GM18873 (cell line): ENCODE measurements at regions not wholly inside any gene's neighbourhood (a gene's known extent, or its start where the extent isn't known, plus 50 kb on each side); places are given as distances from the start of the nearest gene placed in this dataset.
"Not testable (repeated sequence)": the region's sequence is repeated elsewhere in the genome, so short reads cannot be mapped to it uniquely, and the experiment has no call there.

Experiments used
- ATAC-seq: cut with Tn5 transposase; IDR thresholded peaks from one replicate; pipeline ENCODE4 v1.9.1; 2021; ENCODE audit warnings: mild to moderate bottlenecking, moderate library complexity, moderate number of reproducible peaks; ENCODE audit not compliant: unreplicated experiment, low FRiP score

DNA sequence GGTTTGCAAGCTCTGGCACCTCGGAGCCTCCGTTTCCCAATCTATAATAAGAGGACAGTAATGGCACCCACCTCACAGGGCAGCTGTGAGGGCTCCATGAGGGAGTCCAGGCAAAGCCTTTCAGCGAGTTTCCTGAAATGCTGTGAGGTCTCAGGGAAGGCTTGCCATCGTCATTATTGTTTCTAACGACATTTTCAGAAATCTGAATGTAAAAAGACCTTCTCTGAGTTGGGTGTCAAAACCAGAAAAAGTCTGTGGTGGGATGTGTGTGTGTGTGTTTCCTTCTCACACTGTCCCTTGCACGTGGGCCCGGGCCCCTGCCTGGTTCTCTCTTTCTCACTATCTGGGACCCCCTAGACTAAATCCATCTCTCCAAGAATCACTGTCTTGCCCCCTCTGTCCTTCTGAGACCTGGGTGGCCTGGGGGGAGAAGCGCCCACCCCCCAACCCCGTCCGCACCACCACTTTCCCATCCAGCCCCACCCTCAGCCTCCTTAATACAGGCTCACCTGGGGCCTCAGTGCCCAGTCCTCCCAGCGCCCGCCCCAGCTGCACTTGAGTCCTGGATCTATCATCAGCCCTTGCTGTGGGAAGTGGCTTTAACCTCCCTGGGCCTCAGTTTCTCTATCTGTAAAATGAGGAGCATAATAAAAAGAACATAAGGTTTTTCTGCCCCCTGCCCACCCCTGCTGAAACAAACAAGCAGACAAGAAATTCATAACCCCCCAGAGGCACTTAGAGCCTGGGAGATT is 180.3 kb downstream of the C9orf50 start:
- no peak for ATAC-seq

DNA sequence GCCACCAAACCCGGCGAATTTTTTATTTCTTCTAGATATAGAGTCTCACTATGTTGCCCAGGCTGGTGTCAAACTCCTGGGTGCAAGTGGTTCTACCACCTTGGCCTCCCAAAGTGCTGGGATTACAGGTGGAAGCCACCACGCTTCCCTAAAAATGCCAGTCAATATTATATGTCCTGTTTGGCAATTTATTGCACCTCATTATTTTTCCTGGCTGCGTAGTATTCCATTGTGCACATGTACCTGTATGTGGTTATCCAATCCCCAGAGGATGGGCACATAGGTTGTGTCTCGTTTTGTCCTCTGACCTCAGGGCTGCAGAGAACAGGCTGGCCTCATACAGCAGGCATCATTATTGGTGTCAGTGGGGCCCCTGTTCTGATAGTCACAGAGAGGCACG is 181.7 kb downstream of the C9orf50 start:
- no peak for ATAC-seq

DNA sequence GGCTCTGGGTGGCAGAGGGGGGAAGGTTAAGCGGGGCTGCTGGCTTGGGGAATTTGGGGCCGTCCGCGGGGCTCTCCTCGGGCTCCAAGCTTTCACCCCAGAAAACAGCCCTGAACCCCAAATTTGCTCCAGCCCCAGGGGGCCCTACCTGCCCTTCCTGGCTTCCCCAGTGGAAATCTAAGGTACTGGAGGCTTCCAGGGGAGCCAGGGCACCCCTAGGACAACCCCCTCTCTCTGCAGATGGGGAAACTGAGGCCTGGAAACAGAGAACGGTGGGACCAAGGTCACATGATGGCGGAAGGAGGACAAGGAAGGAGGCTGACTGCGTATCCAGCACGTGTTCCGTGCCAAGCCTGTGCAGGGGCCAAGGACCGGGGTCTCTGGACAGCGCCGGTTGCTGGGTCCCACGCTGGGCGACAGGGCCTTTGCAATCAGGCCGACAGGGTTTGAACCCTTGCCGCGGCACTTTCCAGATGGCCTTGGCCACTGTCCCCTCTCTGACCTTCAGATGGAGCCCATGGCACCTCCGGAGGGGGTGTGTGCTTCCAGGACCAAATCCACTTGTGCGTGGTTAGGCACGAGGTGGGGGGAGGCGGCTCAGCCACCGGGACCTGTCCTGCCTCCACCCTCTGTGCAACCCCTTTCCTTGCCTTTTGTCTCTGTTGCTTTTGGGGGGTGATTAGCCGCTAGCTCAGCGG is 183.1 kb downstream of the C9orf50 start:
- no peak for ATAC-seq

DNA sequence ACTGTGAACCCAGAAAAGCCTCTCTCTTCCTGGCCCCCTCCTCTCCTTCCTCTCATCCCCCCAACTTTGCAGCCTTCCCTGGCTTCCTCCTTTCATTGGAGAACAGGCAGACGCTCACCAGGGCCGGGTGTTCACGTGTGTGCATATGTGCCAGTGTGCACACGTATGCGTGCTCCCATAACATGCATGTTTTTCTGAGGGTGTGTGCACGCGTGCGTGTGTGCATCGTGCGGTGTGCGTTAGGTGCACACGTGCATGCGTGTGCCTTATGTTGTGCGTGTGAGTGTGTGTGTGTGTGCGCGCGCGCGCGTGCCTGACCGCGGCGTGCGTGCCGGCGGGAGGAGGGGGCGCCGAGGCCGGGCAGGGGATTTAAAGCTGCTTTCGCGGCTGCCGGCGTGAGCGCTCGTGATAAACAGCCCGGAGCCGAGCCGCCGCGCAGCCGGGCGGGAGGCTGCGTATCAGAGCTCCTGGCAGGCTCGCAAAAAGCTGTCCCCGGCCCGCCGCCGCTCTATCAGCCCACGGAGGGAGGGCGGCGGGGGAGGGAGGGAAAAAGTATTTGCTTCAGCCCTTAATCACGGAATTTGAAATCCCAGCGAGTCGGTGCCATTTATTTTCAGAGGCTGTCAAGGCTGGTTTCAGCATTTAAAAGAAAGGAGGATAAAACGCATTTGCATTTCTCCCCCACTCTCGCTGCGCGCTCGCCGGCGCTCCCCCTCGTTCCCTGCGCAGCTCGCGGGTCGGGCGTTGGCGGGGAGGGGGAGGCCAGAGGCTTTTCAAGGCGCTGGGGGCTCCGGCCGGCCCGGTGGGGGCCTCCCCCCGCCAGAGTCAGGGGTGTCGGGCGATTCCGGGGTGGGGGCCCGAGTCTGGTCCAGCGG is 183.9 kb downstream of the C9orf50 start:
- no peak for ATAC-seq

DNA sequence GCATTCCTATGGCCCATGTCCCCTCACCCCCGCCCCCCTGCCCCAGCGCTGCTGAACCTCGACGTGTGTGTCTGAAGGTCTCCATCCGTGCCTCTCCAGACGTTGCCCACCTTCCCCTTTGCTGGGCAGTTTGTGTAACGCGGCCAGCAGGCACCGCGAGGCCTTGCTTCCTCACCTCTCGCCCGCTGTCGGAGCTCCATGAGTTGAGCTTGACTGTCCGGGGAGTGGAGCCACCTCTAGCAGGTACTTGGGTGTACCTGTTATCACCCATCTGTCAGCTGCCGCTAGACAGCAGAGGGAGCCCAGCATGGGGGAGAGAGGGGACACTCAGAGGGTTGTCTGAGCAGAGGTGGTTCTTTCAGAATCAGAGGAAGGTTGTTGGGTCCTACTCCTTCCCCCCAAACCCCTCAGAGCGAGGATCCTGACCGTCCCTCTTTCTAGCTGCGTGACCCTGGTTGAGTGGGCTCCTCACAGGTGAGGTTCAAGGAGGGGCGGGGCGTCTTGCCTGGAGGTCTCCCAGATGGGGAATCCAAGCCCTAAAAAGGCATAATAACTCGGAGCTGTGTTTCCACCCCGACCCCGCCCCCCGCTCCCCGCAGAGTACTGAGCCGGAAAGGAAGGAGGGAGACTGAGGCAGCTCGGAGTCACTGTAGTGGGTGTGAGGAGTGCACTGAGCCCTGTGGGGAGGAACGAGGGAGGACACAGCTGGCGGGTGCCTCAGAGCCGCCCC is 184.7 kb downstream of the C9orf50 start:
- ATAC-seq = no peak

DNA sequence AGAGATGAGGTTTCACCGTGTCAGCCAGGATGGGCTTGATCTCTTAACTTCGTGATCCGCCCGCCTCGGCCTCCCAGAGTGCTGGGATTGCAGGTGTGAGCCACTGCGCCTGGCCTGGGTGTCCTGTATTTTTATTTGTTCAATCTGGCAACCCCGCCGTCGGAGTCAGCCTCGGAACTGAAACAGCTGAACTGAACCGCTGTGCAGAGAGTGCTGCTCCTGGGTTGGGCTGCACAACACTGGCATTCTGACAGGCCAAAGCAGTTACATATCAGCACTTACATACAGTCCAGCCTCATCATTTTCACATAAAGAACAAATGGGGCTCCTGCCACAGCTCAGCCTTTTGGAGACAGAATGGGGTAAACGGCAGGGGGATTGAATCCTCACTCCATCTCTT is 185.6 kb downstream of the C9orf50 start:
- ATAC-seq = no peak

DNA sequence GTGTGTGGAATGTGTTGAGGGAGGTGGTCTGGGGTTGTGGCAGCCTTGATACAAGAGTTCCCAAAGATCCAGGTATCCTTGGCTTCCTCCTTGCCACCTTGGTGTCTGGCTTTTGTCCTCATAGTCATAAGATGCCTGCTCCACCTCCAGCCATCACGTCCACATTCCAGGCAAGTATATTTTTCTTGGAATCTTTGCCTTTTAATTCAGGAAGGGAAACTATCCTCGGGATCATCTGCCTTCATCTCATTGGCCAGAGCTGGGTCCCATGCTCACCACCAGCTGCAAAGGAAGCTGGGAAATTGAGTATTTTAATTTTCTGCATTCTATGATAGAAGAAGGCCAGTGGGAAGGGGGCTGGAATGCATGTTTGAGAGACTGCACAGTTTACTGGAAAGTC is 186.7 kb downstream of the C9orf50 start:
- ATAC-seq = no peak

DNA sequence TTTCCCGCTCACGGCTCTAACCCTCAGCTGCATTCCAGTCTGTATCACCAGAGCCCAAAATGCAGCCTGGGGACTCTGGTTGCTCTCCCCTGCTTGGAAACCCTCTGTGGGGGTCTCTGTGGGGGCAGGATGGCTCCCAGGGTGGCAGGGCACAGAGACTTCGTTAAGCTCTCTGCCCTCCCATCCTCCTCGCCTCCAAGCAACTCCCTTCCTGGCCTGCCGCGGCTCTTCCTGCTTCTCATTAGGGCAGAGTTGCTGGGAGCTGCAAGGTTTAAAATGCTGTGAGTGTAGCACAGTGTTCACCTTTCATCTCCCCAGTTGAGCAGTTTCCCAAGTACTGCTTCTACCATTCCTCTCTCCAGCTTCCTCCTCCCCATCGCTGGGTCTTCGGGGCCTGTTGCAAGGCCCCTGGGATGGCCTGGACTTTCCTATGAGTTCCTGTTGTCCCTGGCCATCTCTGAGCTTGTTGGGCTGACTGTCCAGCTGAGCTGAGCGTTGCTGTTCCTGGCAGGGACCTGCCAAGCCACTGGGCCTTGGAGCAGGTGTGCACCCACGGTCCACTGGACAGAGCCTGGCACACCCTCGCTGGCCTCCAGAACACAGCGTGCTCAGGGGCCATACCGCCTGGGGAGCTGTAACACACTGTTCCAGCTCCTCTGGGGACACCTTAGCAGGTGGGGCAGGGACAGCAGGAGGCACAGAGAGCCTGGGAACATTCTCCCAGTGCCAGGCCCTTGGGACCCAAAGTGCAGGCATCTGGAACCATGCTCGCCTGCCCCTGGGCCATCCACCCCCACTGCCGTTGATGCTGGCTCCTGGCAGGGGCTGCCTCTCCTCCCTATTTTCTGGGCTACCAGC is 188.4 kb downstream of the C9orf50 start:
- ATAC-seq = no peak

DNA sequence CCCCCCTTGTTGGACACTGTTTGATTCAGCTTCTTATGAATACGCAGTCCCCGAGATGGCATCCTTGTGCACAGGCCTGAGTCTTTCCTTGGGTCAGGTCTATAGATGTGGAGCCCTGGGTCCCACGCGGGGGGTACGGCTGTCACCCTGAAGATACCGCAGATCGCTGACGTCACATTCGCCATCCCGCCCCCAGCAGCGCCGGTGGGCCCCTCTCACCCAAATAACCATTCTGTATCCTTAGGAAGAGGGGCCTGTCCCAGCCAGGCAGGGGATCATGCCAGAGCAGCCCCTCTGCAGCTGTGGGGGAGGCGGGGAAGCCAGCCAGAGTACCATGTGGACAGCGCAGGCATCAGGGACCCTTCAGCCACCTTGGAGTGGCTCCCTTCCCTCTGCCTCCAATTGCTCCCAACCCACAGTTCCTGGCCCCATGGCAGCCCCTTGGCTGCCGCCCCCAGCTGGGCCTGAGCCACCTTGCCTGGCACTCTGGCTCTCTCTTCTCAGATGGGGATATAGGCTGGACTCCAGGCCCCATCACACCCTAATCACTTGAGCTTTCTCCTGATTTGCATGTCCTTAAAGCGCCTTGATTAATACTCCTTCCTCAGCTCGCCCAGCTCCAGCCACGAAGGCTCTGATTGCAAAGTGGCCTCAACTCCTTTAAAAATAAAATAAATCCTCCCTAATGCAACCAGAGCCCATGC is 189.8 kb downstream of the C9orf50 start:
- no peak for ATAC-seq

DNA sequence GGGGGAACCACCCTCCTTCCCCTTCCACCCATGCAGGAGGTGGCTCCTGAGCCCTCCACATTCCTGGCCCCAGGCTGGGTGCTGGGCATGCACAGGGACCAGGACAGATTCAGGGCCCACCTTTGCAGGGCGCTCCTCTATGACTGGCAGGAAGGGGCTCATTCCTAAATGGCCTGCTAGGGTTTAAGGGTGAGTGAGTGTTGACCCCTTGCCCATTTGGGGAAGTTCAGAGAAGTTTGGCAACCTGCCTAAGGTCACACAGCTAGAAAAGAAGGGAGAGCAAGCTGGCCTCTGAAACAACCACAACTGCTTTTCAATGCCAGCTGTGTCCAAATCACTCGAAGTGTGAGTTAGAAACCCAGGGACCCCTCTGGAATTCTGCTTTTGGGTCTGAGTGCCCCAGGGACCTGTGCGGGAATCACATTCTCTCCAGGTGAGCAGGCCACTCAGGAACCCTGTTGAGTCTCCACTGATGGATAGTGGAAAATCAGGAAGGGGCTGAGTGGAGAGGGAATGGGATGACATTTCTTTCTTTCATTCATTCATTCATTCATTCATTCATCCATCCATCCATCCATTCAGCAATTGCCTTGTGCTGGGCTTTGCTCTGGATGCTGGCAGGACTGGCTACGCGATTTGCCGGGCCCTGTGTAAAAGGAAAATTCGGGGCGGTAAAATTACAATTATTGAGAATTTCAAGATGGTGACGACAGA is 191.9 kb downstream of the C9orf50 start:
- no peak for ATAC-seq

DNA sequence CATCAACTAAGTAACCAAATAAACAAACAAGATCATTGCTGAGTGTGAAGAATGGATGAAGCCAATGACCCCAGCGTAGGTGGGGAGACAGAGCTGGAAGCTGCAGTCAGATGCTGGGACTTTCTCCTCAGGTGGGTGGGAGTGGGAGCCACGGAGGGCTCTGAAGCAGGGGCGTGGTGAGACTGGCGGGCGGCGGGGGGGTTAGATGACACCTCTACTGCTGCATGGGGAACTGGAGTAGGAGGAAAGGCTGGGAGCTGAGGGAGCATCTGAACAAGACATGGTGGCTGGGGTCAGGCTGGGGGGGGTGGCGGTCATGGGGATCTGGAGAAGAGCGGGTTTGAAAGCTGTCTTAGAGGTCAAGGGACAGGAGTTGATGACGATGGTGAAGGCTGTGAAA is 193.8 kb downstream of the C9orf50 start:
- no peak for ATAC-seq

DNA sequence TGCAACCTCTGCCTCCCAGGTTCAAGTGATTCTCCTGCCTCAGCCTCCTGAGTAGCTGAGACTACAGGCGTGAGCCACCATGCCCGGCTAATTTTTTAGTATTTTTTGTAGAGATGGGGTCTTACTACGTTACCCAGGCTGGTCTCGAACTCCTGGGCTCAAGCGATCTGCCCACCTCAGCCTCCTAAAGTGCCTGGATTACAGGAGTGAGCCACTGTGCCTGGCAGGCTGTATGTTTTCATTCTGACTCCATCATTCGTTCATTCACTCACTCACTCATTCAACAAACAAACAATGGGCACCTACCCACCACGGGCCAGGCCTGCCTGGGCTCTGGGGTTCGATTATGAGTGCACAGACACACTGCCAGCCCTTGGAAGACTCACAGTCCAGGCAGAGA is 197.1 kb downstream of the C9orf50 start:
- ATAC-seq = not testable (repeated sequence)

DNA sequence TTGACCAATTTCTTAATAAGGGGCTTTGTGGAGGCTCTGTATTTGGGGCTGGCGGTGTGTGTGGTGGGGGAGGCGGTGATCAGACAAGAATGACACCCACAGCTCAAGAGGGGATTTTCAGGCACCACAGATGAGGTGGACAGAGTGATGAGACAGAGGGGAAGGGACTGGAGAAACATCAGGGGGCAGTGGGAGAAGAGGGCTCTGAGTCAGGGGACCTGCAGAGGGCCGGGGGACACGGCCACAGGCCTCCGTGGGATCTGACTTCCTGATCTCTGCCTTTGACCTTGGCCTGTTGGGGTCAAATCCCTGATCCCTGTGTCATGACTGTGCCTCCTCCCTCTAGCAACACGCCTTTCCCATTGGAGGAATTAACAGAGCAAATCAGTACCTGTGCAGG is 197.7 kb downstream of the C9orf50 start:
- no peak for ATAC-seq

DNA sequence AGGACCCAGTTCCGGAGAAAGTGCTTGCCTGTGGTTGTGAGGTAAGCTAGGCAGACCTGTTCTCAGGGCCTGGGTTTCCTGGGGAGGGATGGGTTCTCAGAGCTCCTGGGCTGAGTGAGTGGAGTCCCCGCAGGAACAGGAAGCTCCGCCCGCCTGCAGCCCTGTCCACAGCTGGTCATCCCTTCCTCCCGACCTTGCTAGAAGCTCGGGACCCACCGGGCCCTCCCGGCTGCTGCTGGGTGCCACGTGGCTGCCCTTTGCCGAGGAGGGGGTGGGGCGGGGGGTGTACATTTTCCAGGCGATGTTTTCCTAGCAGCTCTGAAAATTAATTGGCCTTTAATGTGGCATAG is 198.1 kb downstream of the C9orf50 start:
- no peak for ATAC-seq

DNA sequence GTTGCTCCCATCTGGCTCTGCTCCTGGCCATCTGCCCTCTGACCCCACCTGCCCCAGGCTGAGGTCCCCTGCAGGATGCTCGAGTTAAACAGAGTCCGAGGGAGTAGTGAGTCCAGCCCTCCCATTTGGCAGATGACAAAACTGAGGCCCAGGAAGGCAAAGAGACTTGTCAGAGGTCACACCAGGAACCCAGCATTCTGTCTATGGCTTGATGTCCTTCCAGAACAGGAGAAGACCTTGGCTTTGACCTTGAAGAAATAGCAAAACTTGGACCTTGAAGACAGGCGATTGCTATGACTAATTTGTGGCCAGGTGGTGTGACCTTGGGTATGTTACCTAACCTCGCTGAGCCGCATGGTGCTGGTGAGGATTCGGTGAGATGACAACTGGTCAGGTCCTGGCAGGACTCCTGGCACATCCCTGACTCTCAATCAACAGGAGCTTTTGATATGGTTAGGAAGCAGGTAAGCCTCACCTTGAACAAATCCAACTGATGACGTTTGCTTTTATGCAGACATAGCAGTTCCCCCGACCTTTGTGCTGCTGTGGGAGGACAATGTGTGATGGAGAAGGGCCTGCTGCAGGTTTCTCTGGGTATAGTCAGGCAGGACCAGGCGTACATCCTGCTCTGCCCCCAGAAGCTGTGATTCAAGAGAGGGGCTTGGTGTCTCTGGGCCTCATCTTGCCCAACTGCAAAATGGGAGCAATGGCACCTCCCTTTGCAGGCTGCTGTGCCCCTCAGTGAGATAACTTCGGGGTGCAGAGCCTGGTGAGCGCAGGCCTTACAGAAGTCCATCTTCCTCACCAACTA is 198.7 kb downstream of the C9orf50 start:
- ATAC-seq = no peak

DNA sequence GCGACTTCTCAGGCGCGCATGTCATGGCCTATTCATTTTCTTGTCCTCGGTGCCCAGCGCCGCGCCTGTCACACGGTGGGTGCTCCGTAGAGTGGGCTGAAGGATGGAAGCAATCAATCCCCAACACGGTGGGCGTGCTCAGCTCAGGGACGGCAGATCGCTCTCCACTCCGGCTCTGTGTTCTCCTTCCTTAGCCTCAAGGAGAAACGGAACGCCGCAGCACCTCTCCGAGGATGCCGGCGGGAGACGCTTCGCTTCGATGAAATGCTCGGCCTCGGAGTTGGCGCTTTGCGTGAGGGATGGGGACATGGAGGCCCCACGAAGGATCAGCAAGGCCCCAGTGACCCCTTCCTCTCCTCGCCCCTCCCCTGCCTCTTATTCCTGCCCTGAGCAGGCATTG is 199.5 kb downstream of the C9orf50 start:
- ATAC-seq = no peak

DNA sequence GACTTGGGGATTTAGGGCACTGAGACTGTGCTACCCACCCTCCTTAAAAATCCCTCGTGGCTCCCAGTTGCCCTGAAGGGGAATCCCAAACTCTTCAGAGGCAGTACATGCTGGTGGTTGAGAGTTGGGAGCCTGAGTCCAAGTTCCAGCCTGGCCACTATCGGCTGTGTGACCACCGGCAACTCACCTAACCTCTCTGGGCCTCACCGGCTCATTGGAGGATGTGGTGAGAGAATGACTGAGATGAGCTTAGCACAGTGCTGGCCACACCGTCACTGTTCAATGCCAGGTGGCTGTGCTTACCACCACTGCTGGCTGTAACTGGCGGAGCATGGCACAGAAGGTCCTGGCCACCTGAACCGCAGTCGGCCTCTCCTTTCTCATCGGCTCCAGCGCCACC is 200.2 kb downstream of the C9orf50 start:
- no peak for ATAC-seq
